CD4-positive, alpha-beta T cell treated with Interleukin-21 for 1 hour (primary cell): ENCODE measurements at regions not wholly inside any gene's neighbourhood (a gene's known extent, or its start where the extent isn't known, plus 50 kb on each side); places are given as distances from the start of the nearest gene placed in this dataset.

Experiments used
- DNase-seq: peaks from one replicate; pipeline ENCODE4 v3.0.0-alpha.2; 2020

DNA sequence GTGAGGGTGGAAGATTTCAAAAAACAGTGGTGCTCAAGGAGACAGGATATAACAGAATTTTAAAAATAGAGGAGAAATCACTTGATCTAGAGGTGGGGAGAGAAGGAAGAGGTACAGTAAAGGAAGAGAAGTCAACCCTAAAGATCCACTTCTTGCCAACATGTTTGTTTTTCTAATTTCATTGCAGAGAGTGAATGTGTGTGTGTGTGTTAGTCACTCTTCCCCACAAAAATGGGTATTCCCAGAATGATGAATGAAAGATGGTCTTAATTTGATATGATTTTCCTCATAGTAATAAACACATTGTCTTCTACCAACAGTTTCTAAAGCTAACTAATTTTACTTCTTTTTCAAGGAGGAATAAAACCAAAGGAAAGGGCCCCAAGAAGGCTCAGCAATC lies 74.2 kb upstream of the NGF start:
- DNase-seq = no peak

DNA sequence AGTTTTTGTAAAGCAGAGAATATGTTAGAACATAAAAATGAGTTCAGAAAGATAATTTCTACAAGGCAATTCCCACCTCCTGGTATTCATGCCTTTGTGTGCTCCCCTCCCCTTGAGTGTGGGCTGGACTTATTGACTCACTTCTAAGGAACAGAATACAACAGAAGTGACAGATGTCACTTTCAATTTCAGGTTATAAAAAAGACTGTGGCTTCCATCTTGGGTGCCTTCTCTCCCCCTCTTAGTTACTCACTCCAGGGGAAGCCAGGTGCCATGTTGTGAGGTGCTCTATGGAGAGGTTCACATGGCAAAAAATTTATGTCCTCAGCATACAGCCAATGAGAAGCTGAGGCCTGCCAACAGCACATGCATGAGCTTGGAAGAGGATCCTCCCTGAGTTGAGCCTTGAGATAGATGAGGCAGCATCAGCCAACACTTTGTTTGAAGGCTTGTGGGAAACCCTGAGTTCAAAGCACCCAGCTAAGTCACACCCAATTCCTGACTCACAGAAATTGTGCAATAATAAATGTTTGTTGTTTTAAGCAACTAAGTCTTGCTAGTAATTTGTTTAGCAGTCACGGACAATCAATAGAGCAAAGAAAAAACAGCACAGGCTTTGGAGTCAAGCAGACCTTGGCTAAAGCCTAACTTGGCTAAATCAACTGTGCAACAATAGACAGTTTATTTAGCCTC lies 73.5 kb upstream of the NGF start:
- DNase-seq = no peak

GRCh38 chr1:115409094-115410015 lies 71.3 kb upstream of the NGF start:
- DNase-seq = no peak

GRCh38 chr1:115408533-115408932 lies 70.5 kb upstream of the NGF start:
- no peak for DNase-seq

- no peak for DNase-seq
These were observed 66.9 kb upstream of the NGF start for GRCh38 chr1:115404911-115405310.

DNA sequence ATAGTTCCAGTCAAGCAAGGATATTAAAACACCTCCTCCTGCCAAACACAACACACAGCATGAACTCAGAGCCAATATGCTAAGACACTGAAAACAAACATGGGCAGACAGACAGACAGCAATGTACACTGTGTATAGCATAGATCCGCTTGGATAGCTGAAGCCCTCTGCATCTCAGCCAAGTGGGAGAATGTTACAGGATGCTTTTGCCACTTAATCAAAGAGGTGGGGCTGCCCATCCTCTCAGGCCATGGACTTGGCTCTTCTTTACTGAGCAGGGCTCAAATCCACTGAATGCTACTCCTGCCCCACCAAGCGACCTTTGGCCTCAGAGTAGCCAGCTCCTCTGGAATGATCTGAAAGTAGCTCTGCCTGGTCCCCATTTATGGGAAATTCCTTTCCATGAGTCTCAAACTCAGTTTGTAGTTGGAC lies 64.7 kb upstream of the NGF start:
- DNase-seq = no peak

- no peak for DNase-seq
These were observed 63.6 kb upstream of the NGF start for GRCh38 chr1:115401676-115402075.

DNA sequence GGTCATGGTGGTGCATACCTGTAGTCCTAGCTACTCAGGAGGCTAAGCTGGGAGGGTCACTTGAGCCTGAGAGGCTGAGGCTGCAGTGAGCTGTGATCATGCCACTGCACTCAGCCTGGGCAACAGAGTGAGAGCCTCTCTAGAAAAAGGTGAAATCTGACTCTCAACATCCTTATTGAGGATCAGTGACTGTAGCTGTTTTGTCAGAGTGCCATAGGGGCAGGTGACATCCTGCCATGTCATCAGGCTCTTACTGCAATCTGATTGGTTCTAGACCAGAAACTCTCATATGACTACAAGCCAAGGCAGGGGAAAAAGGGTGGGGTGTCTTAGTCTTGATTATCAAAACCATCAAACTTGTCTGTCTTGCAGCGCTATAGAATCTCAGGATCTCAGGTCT lies 62.8 kb upstream of the NGF start:
- DNase-seq = no peak

DNA sequence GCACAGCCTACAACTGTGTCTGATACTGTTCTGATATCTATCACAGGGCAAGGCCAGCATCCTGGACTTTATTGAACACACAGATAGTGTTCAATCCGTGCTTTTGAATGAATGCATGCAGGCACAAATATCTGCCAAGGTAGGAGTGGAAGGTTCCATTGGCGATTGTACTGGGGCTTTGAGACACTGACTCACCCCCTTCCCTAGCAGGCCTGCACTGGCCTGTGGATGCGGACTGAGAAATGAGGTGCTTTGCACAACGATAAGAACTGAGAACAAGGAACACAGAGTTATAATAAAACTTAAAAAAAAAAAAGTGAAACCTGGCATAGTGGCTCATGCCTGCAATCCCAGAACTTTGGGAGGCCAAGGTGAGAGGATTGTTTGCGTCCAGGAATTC lies 62.4 kb upstream of the NGF start:
- DNase-seq = no peak

- DNase-seq = no peak
These were observed 60.7 kb upstream of the NGF start for GRCh38 chr1:115398745-115399144.
